Activated CD4-positive, alpha-beta T cell treated with anti-CD3 and anti-CD28 coated beads, Interleukin-2, amount 50 U/mL, for 24 hours (primary cell): ENCODE measurements at regions not wholly inside any gene's neighbourhood (a gene's known extent, or its start where the extent isn't known, plus 50 kb on each side); places are given as distances from the start of the nearest gene placed in this dataset.
"Not testable (repeated sequence)": the region's sequence is repeated elsewhere in the genome, so short reads cannot be mapped to it uniquely, and the experiment has no call there.

Source experiments
- DNase-seq, 2 donors: peaks; one replicate each; pipeline ENCODE4 v3.0.0-alpha.2; 2020; ENCODE audit warnings: low read depth in 1 of 2, low spot score in 1 of 2

DNA sequence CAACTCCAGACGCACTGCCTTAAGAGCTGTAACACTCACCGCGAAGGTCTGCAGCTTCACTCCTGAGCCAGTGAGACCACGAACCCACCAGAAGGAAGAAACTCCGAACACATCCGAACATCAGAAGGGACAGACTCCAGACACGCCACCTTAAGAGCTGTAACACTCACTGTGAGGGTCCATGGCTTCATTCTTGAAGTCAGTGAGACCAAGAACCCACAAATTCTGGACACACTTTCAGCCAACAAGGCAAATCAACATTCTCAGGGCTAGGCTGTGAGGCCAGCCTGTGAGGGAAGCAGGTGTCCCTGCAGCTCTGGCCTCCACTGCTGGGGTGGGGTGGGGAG lies 275.3 kb downstream of the ADGRD1 start:
- not testable (repeated sequence) for DNase-seq

- no peak for DNase-seq
Measured at GRCh38 chr12:131229426-131230339, 276.0 kb downstream of the ADGRD1 start.

GRCh38 chr12:131230340-131231031 lies 276.8 kb downstream of the ADGRD1 start:
- no peak for DNase-seq

- no peak for DNase-seq
Measured at GRCh38 chr12:131231032-131231980, 277.6 kb downstream of the ADGRD1 start.

DNA sequence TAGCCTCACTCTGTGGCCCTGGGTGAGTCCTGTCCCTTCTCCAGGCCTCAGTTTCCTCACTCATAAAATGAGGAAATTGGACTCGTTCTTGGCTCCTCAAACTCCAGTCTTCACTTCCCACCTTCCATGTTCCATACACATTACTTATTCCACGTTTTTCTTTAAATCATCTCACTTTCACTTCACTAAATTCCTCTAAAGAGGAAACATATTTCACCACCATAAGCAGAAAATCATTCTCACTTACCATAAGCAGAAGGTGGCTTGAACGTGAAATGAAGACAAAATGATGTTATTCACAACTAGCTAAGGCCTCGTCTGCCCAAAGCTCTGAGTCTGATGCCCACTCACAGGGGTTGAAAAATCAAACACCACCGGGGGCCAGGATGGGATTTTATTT lies 278.3 kb downstream of the ADGRD1 start:
- no peak for DNase-seq

- DNase-seq: not testable (repeated sequence)
Measured at GRCh38 chr12:131232872-131233271, 279.2 kb downstream of the ADGRD1 start.

DNA sequence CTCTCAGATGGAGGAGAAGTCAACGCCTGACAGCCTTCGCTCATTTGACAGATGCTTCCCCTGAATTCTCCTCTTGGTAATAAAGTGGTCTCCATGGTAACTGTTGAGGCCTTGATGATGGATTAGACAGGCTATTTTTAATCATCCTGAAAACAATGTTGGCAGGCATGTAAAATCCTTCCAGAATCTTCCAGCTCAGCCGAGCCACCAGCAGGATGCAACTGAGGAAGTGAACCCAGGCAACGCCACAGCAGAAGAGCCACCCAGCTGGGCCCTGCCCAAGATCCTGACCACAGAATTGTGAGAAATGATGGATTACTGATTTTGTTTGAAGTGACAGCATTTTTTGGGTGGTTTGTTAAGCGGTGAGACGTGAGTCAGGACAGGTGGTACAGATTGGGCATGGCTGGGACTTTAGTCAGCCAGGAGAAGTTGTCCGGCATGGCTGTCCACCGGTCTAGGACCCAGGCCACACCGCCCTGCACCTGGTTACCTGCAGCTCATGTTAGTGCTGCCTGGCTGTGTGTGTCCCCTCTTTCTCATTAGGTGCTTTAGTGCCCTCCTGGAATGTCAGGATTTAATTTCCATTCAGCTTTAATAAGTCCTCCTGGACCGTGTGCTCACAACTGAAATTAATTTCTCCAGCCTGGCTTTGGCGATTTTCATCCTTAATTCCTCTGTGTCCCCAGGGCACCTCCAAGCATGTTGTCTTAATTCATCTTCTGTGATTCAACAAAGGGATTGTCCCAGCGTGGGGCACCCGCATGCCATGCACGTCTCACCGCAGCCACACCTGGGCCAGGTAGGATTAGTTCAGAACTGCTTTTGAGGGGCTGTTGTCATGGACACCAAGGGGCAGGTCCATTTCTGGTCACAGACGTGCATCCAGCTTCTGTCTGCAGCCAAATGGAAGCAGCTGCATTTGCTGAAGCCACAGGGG lies 280.4 kb downstream of the ADGRD1 start:
- not testable (repeated sequence) for DNase-seq

- DNase-seq: not testable (repeated sequence)
Measured at GRCh38 chr12:131234841-131235271, 281.1 kb downstream of the ADGRD1 start.

GRCh38 chr12:131235871-131236271 lies 282.2 kb downstream of the ADGRD1 start:
- DNase-seq: no peak

GRCh38 chr12:131239384-131240094 lies 285.8 kb downstream of the ADGRD1 start:
- DNase-seq: no peak

- no peak for DNase-seq
Measured at GRCh38 chr12:131241517-131241916, 287.8 kb downstream of the ADGRD1 start.

- no peak for DNase-seq
Measured at GRCh38 chr12:131242741-131243496, 289.2 kb downstream of the ADGRD1 start.

DNA sequence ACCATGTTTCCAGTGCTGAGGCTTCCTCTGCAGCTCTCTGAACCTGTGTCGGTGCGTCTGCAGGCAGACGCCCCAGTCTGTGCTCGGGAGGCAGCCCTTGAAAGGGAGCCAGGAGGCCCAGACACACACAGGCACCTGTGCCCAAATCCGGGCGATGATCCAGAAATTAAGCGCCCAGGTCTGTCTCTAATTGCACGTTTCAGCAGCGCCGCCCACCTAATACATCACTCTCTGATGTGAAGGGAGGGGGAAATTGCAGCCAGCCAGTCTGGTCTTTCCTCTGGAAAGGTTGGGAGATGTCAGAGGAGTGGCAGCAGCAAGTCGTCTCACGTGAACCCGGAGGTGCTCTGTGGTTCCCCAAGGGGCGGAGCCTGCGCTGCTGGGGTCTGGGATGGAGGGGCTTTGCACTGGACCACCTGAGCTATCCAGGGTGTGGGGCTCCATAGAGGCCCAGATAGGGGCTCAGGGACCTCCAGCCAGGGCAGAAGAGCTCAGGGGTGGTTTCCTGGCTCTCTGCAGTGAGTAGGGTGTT lies 290.5 kb downstream of the ADGRD1 start:
- not testable (repeated sequence) for DNase-seq

DNA sequence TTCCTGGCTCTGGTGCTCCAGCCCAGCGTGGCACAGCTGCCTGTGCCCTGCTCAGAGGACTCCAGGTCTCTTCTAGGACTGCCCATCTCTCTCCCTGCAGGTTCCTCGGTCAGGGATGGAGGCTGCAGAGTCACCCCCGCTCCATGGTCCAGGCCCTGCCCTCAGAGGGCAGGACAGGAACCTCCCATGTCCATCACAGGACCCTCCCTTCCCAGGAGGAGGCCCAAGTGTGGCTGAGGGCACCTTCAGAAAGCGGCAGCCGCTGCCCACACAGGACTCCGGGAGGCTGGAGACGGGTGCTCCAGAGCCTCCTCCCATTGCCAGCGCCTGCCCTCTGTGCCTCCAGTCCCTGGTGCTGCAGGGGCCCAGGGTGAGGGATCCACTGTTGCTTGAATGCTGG lies 291.5 kb downstream of the ADGRD1 start:
- DNase-seq: not testable (repeated sequence)

DNA sequence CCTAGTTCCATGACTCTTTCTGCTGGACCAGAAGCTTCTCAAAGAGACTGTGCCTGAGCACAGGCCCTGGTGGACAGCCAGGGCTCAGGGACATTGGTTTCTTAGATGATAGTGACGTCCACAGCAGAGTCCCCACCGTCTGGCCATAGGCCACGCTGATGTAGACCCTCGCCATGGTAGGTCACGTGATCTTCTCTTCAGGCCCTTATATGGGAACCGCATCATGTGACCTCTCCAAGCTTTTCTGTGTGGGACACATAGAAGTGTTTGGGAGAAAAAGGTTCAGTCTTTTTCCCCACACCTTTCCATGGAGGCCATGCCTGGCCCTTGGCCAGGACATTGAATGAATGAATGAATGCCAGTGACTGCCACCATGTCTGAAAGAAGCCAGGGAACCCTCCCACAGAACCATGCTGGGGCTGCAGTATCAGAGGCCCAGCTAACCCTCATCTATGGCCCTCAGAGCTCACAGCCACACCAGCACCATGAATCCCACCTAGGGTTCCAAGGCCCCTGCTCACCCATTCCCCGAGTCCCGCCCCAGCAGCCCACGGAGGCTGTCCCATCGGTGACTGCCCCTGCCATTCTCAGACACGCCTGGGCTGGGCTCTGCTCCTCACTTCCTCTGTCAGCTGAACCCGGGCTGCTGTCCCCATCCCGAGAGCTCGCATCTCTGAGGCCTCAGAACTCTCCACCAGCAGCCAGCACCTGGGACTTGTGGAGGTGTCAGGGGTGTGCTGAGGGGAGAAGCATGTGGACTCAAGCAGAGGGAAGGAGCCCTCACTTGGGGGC lies 292.1 kb downstream of the ADGRD1 start:
- DNase-seq: no peak

GRCh38 chr12:131247026-131247725 lies 293.5 kb downstream of the ADGRD1 start:
- not testable (repeated sequence) for DNase-seq

DNA sequence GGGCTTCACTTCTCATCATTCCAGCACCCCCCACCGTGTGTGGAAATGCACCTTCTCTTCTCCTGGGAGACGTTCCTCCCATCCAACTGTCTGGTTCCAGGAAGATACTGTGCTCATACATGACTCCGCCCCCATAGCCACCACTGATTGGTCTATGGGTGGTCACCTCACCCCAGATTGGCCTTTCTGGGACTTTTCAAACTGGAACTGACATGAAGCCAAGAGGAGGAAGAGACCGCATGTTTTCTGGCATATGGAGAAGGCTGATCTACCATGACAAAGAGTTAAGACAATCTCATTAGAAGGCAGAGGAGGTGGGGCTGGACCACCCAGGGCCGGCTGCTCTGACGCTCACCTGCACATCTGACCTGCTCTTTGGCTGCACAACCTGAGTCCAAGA lies 294.2 kb downstream of the ADGRD1 start:
- DNase-seq: not testable (repeated sequence)
